ENCODE measurements at regions not wholly inside any gene's neighbourhood (a gene's known extent, or its start where the extent isn't known, plus 50 kb on each side); places are given as distances from the start of the nearest gene placed in this dataset.

DNA sequence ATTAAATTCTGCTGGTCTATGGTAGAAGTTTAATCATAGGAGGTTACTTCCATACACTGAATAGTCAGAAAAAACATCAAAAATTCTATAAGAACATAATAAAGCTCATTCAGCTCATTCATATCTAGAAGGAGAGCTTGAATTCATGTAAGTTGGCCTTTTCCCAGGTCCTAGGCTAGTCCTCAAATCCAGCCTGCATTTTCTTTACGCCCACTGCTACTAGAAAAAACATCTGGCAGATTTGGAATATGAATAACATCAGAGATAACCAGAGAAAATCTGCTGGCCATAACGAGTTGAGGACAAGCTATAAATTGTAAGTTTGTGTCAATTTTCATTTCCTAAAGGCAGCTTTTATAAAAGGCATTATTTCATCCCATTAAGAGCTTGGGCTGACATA lies 95.5 kb downstream of the MXRA5 start:
- ChIA-PET RAD21 (ENCODE audit: unreplicated experiment) (no interaction called here), CTCF (interaction anchor here (1.5 kb wide), 1 partner anchor 37 kb away, joined by 3 read pairs; no protein-coding TSS in a partner anchor), POLR2A (no interaction called here), SMC1A (ENCODE audit: uncharacterized antibody, unreplicated experiment) (no interaction called here)
- H3K36me3 ChIP-seq (ENCODE audit: control insufficient read depth in 2 of 2, insufficient read depth in 2 of 2, low read length in 1 of 2) = no peaks in the 10 kb centered on the region
- intact Hi-C loops (cut with micrococcal nuclease; ENCODE audit: unreplicated experiment) (no loop called here), in situ Hi-C loops (cut with MboI) (no loop called here)
- no TSS peak for BruUV-seq (replicated peaks)
- H3K4me1 ChIP-seq (ENCODE audit: control insufficient read depth, insufficient read depth, low read length) = no peaks in the 10 kb centered on the region
- no peak overlapping the region for H3K4me3 ChIP-seq
- H3K27ac ChIP-seq (ENCODE audit: control insufficient read depth, insufficient read depth) = no peak overlapping the region
- TF ChIP-seq, protein P1, sequence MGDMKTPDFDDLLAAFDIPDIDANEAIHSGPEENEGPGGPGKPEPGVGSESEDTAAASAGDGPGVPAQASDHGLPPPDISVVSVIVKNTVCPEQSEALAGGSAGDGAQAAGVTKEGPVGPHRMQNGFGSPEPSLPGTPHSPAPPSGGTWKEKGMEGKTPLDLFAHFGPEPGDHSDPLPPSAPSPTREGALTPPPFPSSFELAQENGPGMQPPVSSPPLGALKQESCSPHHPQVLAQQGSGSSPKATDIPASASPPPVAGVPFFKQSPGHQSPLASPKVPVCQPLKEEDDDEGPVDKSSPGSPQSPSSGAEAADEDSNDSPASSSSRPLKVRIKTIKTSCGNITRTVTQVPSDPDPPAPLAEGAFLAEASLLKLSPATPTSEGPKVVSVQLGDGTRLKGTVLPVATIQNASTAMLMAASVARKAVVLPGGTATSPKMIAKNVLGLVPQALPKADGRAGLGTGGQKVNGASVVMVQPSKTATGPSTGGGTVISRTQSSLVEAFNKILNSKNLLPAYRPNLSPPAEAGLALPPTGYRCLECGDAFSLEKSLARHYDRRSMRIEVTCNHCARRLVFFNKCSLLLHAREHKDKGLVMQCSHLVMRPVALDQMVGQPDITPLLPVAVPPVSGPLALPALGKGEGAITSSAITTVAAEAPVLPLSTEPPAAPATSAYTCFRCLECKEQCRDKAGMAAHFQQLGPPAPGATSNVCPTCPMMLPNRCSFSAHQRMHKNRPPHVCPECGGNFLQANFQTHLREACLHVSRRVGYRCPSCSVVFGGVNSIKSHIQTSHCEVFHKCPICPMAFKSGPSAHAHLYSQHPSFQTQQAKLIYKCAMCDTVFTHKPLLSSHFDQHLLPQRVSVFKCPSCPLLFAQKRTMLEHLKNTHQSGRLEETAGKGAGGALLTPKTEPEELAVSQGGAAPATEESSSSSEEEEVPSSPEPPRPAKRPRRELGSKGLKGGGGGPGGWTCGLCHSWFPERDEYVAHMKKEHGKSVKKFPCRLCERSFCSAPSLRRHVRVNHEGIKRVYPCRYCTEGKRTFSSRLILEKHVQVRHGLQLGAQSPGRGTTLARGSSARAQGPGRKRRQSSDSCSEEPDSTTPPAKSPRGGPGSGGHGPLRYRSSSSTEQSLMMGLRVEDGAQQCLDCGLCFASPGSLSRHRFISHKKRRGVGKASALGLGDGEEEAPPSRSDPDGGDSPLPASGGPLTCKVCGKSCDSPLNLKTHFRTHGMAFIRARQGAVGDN (IDR thresholded peaks at IDR 0.05) = no peak
- TF ChIP-seq POLR2A (IDR thresholded peaks at IDR 0.05; ENCODE audit: low read depth, low read length) (no peak), SRF (IDR thresholded peaks at IDR 0.05; ENCODE audit: low read depth in 2 of 2, low read length in 2 of 2) (no peak), HCFC1 (IDR thresholded peaks at IDR 0.05; ENCODE audit: low read length) (no peak), EGR1 (IDR thresholded peaks at IDR 0.05; ENCODE audit: borderline replicate concordance in 1 of 2, low read depth in 2 of 2, low read length in 2 of 2) (no peak), CREB1 (IDR thresholded peaks at IDR 0.05; ENCODE audit: low read depth) (no peak), ZBTB11 (CRISPR knock-in tag; IDR thresholded peaks at IDR 0.05) (no peak)
- TF ChIP-seq, protein P2, sequence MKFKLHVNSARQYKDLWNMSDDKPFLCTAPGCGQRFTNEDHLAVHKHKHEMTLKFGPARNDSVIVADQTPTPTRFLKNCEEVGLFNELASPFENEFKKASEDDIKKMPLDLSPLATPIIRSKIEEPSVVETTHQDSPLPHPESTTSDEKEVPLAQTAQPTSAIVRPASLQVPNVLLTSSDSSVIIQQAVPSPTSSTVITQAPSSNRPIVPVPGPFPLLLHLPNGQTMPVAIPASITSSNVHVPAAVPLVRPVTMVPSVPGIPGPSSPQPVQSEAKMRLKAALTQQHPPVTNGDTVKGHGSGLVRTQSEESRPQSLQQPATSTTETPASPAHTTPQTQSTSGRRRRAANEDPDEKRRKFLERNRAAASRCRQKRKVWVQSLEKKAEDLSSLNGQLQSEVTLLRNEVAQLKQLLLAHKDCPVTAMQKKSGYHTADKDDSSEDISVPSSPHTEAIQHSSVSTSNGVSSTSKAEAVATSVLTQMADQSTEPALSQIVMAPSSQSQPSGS (IDR thresholded peaks at IDR 0.05; ENCODE audit: low read length) = no peak
- DNase-seq (ENCODE audit: low read depth, low spot score) (no peak), FAIRE-seq (no peak), ATAC-seq (no peak)
- no peak overlapping the region for H3K4me2 ChIP-seq (ENCODE audit: control insufficient read depth, insufficient read depth)
- no peak overlapping the region for H2AFZ ChIP-seq (ENCODE audit: control insufficient read depth, low read depth, low read length)
- 11% methylated on average over 2 of the region's 2 CpGs for WGBS (ENCODE audit: insufficient coverage, insufficient replicate concordance, low lambda C conversion rate, missing lambda C conversion rate)
- H3K9me3 ChIP-seq (replicated peaks; ENCODE audit: control insufficient read depth, insufficient read depth, low read length) = no peaks in the 10 kb centered on the region
- no peak overlapping the region for H3K9ac ChIP-seq (ENCODE audit: control insufficient read depth, insufficient read depth, low read length)
- no peaks in the 10 kb centered on the region for H3K79me2 ChIP-seq (ENCODE audit: control insufficient read depth, insufficient read depth, low read length)
- no peaks in the 10 kb centered on the region for H3K27me3 ChIP-seq (replicated peaks in 1 of 2; ENCODE audit: control insufficient read depth in 2 of 2, insufficient read depth in 2 of 2, low read length in 1 of 2)
- no peaks in the 10 kb centered on the region for H4K20me1 ChIP-seq (ENCODE audit: control insufficient read depth, insufficient read depth)

All from GM12878 (cell line).